Activated naive CD4-positive, alpha-beta T cell treated with Interleukin-2 at 50 U/mL for 16 hours (primary cell): ENCODE measurements at regions not wholly inside any gene's neighbourhood (a gene's known extent, or its start where the extent isn't known, plus 50 kb on each side); places are given as distances from the start of the nearest gene placed in this dataset.
A peak's percentile ranks its signal among the peaks of the same experiment; 100 is the strongest.

ENCODE experiments used
- DNase-seq: peaks from one replicate; pipeline ENCODE4 v3.0.0-alpha.2; 2020

DNA sequence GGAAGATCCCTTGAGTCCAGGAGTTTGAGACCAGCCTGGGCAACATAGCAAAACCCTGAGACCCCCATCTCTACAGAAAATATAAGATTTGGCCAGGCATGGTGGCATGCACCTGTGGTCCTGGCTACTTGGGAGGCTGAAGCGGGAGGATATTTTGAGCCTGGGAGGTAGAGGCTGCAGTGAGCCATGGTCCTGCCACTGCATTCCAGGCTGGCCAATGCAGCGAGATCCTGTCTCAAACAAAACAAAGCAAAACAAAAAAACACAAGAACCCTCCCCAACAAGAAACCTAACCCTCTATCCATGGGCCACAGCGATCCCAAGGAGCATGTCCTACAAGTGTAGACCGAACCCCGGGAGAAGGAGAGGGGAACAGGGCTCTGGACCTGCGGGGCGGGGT, 133.3 kb downstream of the MGAT5B start:
- no peak for DNase-seq

DNA sequence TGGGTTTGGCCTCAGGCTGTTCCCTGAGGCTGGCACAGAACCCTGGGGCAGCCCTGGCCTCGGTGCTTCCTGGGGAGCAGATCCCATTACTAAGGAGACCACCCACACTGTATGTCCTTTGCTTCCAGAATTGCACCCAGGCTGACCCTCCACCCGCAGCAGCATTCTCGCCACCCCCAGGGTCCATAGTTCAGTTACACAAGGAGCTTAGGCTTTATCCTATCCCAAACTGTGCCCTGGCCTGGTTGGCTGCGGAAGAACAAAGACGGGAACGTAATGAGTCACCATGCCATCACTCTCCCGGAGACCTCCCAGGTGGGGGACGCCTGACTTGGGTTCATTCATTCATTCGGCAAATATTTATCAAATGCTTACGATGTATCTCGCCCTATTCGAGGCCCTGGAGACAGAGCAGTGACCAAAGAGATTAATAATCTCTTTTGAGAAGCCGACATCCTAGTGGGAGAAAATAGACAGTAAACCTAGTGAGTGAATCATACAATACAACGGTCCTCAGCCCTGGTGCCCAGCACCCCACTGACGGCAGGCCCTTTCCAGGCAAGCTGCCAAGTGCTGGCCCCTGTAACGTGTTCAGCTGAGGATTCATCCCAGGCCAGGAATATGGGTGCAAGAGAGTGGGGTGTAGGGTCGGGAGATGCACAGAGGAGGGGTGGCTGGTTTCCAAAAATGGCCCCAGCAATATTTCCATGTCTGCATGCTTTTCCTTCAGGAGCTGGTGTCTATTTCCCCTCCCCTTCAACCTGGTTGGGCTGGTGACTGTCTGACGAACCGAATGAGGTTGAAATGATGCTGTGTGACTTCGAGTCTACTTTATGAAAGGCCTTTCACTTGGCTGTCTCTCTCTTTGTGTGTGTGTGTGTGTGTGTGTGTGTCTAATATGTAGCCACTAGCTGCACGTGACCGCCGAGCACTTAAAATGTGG, 134.2 kb downstream of the MGAT5B start:
- no peak for DNase-seq

DNA sequence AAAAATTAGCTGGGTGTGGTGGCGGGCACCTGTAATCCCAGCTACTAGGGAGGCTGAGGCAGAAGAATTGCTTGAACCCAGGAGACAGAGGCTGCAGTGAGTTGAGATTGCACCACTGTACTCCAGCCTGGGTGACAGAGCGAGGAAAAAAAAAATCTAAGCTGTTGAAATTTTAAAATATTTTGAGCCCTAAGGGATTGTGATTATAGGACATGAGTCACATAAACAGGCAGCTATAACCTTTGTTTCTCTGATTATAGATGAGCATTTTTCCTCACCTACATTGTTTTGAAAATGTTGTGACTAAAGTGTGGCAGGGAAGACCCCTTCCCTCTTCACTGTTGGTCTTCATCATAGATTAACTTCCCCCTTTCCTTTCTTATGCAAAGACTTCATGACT, 135.5 kb downstream of the MGAT5B start:
- no peak for DNase-seq

DNA sequence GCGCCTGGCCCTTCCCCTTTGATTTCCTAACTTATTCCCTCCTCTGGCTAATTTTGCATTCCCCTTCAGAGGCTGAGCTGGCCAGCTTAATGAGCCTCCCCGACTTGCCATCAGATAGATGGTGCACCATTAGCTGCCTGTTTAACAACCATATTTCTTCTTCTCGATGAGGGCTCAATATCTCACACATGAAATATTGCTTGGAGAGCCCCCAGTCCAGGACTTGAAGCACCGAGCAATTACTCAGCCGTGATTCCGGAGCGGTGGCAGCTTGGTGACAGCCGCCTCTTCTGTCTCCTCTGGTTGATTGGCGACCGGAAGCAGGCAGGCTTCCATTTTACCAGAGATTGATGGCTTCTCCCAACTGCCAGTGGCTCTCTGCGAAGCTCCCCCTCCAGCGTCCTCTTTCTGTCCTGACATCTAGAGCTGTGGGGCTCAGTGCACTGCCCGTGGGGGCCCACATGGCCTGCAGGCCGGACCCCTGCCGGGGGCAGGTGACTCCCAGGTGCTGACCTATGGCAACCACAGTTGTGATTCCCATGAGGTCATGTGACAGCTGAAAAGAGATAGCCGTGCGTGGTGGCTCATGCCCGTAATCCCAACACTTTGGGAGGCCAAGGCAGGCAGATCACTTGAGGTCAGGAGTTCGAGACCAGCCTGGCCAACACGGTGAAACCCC, 133.7 kb upstream of the SEC14L1 start:
- DNase-seq, result no peak

DNA sequence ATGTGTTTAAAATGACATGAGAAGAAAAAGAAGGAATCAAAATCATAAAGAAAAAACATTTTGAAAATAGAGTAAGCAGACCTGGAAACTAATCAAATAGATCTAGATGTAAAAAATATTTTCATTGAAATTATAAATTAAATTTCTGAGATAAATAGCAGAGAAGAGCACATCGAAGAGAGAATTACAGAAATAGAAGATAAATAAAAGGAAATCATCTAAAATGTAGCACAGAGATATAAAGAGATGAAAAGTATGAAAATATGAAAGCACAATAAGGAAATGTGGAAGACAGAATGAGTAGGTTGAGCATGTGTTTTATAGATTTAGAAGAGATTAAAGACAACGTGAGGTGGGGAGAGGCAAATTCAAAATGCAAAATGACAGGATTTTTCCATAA, 130.9 kb upstream of the SEC14L1 start:
- no peak for DNase-seq

DNA sequence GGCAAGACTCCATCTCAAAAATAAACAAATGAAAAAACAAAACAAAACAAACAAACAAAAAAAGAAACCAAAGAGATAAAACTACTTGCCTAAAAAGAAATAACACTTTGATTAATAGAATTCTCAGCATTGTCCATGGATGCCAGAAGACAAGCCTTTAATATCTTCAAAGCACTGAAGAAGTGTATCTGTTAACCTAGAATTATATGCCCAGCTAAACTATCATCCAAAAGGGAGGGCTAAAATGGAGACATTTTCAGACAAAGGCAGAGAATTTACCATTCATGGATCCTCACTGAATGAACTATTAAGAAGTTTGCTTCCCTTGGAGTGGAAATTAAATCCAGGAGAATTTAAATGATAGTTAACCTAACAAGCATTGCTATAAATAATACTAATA, 130.1 kb upstream of the SEC14L1 start:
- DNase-seq, result no peak

DNA sequence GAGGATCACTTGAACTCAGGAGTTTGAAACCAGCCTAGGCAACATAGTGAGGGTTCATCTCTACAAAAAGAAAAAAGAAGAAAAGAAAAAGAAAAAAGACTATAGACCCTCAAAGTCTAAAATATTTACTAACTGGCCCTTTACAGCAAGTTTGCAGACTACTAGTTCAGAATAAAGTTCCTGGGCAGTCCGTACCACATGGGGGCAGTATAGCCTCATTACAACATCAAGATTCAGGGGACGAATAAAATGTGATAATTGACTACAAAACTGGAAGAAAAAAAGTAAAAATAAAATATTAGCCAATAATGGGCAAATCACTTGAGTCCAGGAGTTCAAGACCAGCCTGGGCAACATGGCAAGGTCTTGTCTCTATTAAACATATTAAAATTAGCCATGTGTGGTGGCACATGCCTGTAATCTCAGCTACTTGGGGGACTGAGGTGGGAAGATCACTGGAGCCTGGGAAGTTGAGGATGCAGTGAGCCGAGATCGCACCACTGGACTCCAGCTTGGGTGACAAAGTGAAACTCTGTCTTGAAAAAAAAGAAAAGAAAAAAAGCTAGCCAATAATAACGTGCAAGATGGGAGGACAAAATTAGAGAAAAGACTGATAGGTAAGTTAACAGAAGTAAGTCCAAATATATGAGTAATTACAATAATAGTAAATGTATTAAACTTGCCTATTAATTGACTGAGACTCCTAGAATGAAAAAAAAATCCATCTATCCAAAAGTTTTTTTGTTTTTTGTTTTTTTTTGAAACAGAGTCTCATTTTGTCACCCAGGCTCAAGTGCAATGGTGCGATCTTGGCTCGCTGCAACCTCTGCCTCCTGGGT, 129.4 kb upstream of the SEC14L1 start:
- DNase-seq, result peak; percentile 57

DNA sequence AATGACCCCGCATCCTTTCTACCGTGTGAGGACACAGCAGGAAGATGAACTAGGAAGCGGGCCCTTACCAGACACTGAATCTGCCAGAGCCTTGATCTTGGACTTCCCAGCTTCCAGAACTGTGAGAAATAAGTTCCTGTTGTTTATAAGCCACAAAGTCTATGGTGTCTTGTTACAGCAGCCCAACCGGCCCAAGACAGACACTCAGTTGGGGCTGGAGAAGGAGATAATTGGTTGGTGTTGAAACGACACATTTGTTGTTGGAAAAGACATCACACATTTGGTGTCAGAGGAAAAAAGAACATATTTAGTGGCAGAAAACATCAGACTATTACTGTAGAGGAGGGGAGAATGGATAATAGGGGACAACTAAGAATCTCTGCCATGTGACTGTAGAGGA, 122.3 kb upstream of the SEC14L1 start:
- no peak for DNase-seq

DNA sequence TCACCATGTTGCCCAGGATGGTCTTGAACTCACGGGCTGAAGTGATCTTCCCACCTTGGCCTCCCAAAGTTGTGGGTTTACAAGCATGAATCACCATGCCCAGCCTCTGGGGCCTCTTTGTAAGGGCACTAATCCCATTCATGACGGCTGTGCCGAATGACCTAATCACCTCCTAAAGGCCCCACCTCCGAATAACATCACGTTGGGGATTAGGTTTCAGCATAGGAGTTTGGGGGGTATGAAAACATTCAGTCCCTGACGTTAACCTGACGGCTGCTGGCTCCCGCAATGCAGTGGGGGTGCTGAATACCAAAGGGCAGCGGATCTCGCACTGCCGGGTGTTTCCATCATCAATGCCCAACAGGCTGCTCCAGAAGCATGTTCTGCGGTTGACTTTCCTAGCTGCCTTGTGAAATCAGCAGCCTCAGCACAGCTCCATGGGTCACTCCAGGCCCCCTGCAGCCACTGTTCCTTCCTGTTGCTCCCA, 120.8 kb upstream of the SEC14L1 start:
- DNase-seq, result no peak

DNA sequence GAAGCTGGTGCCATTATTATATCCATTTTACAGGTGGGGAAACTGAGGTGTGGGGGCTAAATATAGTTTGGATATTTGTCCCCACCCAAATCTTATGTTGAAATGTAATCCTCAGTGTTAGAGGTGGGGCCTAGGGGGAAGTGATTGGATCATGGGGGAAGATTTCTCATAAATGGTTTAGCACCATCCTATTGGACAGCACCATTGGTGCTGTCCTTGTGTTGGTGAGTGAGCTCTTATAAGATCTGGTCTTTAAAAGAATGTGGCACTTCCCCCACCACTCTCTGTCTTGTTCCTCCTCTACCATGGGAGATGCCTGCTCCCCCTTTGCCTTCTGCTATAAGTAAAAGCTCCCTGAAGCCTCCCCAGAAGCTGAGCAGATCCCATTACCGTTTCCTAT, 119.8 kb upstream of the SEC14L1 start:
- DNase-seq, result no peak

DNA sequence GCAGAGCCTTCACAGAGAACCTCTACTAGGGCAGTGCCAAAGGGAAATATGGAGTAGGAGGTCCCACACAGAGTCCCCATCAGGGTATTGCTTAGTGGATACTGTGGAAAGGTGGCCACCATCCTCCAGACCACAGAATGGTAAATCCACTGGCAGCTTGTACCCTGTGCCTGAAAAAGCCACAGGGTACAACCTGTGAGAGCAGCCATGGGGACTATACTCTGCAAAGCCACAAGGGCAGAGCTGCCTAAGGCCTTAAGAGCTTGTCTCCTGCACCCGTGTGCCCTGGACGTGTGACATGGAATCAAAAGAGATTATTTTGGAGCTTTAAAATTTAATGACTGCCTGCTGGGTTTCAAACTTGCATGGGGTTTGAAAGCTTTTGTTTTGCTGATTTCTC, 118.0 kb upstream of the SEC14L1 start:
- DNase-seq, result no peak

DNA sequence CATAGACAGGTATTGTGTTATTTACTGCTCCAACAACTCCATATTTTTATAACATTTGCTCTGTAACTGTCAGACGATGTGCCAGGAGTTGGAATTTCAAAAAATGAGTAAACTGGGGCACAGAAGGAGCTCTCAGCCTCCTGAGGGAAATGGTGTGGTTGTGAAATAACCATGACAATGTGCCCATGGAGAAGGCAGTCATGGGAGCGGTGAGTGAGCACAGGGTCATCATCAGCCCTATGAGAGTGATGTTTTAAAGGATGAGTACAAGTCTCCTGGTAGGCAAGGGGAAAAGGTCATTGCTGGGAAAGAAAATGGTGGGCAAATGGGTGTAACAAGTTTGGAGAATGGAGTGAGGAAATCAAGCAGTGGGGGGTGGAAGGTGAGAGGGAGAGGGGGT, 115.0 kb upstream of the SEC14L1 start:
- no peak for DNase-seq

DNA sequence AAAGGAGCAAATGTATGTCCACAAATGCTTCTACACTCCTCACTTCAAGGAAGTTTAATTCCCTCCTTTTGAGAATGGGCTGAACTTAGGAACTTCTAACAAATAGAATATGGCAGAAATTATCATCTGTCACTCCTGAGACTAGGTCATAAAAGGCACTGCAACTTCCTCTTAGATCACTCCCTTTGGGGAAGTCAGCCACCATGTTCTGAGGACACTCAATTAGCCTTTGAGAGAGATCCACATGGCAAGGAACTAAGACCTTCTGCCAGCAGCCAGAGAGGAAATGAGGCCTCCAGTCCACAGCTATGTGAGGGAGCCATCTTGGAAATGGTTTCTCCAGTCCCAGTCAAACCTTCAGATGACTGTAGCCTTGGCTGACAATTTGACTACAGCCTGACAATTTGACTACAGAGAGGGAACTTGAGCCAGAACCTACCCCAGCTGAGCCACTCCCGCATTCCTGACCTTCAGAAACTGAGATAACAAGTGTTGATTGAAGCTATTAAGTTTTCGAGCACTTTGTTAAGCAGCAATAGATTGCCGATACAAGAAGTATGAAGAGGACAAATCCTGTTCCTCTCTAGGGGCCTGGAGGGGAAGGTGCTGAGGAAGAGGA, 113.4 kb upstream of the SEC14L1 start:
- DNase-seq, result no peak

DNA sequence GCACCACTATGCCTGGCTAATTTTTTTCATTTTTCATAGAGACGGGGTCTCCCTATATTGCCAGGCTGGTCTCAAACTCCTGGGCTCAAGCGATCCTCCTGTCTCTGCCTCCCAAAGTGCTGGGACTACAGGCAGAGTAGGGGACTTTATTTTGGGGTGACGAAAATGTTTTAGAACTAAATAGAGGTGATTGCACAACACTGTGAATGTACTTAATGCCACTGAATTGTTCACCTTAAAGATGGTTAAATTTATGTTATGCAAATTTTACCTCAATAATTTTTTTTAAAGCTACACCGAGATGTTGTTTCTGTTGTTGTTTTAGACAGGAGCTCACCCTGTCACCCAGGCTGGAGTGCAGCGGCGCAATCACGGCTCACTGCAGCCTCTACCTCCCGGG, 111.9 kb upstream of the SEC14L1 start:
- DNase-seq, result no peak

DNA sequence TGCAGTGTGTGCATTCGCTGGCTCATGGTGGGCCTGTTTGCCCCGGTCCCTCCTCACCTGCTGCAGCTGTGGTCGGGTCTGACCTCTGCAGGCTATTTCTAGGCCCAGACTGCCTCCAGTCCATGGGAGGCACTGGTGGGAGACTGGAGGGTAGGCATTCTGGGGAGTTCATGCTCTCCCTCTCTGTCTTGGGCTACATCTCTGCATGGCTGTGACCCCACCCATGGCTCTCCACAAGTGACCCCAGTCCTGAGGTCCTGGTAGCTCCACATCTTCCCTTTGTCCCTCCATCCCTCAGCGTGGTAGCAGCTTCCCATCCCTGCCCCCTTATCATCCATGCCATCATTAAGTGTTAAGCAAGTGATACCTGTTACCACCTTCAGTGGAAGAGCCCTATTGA, 107.8 kb upstream of the SEC14L1 start:
- DNase-seq, result no peak

DNA sequence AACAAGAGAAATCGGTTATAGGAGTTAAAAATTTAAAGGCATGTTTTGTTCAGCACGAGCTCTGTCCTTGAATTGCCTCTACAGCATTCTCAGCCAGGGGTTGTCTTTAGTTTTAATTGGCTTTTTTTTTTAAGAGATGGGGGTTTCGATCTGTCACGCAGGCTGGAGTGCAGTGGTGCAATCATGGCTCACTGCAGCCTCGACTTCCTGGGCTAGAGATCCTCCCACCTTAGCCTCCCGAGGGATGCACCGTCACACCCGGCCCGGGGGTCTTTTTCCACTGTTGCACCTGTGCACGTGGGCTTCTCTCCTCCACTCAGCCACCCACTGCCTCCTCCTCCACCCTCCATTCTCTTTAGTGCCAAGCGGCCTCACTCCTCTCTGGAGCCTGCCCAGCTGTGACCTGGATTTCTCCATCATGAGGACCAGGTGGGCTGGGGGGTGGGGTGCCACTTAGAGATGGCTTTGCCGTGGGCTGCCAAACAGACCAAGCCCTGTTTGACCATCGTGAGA, 106.8 kb upstream of the SEC14L1 start:
- DNase-seq, result no peak

DNA sequence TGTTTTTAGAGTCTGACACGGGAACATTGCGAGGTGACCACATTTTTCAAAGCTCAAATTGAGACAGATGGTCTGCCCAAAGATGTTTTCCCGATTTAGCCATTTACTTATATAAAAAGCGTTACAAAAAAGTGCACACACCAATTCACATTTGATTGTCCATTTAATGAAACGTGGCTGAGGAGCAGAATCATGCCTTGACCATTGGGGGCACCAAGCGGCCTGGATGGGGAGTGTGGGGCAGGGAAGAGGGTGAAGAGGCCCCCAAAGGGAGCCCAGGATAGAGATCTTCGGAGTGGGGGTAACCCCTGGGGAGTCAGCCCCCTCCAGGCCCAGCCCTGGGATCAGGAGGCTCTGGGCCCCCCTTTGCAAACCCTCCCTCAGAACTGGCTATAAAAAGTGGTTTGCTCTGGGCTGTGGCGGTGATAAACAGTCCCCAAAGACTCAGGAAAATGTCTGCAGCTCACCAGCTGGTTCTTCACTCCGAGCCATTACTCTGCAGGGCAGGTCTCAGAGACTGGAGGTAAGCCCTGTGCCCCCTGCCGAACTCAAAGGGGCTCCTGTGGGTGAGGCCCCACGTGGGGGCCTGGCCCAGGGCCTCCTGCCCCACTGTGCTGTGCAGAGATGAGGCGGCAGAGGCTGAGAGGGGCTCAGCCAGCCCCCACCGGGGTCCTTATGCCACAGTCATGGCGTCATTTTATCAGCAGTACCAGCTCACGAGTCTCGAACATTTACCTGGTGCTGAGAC, 105.9 kb upstream of the SEC14L1 start:
- no peak for DNase-seq

DNA sequence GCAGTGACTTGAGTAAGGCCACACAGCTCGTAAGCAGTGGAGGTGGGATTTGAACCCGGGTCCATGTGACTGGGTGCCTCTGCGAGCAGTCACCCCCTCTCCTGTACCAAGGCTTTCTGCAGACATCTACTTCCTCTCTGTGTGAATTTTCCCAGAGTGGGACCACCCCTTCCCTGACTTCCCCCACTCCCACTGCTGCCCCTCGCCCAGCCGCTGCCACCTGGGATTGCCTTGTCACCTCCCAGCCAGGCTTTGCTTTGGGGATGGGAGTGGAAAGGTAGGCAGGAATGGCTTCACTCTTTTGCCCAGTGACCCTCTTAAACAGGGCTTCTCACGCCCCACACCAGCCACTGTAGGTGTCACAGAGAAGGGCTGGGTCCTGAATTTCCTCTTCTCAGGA, 105.2 kb upstream of the SEC14L1 start:
- DNase-seq, result no peak

DNA sequence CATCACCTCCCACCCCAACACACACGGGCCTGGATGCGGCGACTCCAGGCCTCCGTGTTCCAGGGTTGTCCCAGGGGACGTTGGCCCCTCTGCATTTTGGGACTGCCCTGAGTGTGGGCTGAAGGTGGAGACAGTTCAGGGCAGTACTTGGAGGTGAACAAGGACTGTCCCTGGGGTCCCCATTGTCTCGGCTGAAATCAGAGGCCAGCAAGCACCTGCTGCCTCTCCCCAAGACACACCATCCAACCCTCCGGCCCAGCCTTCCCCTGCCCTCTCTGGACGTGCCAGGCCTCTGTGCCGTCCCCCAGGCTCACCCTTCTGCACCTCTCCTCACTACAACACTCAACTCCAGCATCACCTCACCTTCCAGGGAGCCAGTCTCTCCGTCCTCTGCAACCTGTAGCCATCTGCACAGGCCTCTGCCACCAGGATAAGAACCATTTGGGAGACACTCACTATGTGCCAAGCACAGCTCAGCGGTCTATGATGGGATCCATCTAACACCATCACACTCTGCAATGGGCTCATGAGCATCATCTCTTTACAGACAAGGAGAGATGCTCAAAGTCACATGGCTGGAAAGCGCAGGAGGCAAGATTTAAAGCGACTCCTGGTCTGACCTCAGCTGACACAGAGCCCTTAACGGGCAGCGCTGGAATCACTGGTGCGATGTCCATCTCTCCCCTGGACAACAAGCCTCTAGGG, 104.5 kb upstream of the SEC14L1 start:
- DNase-seq, result no peak

DNA sequence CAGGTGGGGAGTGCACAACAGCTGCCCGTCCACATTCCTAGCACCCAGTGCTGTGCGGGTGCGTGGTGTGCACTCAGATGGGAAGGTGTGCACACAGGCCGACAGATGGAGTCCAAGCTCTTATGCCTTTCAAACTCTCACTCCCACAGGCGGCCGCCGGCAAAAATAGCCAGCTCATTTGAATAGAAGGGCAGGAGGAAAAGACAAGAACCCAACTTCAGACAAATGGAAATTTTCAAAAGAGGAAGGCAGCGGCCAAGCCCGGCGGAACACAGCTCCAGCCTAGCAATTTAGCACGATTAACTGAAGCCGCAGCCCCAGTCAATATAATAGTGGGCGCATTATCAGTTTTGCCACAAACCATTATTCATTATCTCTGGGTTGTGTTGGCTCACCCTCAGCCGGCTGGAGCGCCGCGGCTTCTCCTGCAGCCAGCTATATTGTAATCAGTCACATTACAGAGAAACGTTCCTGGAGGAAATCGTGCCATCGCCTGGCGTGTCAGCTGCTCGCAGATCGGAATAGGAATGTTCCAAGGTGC, 103.9 kb upstream of the SEC14L1 start:
- no peak for DNase-seq

DNA sequence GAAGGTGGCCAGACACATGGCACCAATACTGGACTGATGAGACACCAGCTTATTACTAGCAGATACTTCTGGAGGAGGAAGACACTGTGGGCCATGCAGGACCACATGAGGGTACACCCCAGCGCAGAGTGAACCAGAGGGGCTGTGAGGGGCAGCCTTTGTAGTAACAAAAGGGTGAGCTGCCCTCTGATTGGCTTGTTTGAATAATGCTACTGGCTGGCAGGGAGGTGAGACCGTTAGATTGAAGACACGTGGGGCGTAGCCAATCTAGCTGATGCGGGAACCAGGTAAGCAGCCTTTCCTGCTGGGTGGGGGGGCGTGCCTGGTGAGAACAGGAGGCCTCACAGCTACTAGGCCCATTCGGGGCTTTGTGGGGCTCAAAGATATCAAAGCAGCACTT, 102.8 kb upstream of the SEC14L1 start:
- DNase-seq, result no peak
